ENCODE measurements at regions not wholly inside any gene's neighbourhood (a gene's known extent, or its start where the extent isn't known, plus 50 kb on each side); places are given as distances from the start of the nearest gene placed in this dataset.

DNA sequence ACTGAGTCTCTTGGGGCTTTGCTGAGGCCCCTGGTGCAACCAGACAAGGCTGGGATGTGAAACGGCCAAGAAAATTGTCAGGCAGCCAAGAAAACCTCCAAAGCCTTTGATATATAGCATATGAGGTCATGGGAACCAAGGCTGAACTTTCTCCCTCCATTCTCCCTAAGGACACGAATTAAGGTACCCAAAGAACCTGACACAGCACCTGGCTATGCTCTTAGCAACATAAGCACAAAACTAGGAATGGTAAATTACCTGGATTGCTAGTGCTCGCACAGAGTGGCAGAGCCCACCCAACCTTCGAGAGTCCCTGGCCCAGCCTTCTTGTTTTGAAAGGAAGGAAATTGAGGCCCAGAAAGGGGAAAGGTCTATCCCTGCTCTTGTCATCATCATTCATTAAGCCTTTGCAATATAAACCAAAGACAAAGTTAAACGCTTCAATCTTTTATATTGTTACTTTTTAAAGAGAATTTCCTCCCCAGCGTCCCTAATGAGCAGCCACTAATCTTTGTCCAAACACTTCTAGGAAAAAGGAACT, 220.0 kb upstream of the NR4A3 start:
- intact Hi-C loops (cut with DNase I), result no loop called here
- peak overlapping the region in 1 of 10 donors; percentile 11 for H3K27ac ChIP-seq
- DNase-seq (peak in 1 of 2 donors; percentile 24), ATAC-seq (peak in 3 of 8 donors; percentile 28 to 38 (median 37))
- 29 to 40% methylated on average over 6 of the region's 6 CpGs for WGBS, 2 donors
- TF ChIP-seq, protein P1, sequence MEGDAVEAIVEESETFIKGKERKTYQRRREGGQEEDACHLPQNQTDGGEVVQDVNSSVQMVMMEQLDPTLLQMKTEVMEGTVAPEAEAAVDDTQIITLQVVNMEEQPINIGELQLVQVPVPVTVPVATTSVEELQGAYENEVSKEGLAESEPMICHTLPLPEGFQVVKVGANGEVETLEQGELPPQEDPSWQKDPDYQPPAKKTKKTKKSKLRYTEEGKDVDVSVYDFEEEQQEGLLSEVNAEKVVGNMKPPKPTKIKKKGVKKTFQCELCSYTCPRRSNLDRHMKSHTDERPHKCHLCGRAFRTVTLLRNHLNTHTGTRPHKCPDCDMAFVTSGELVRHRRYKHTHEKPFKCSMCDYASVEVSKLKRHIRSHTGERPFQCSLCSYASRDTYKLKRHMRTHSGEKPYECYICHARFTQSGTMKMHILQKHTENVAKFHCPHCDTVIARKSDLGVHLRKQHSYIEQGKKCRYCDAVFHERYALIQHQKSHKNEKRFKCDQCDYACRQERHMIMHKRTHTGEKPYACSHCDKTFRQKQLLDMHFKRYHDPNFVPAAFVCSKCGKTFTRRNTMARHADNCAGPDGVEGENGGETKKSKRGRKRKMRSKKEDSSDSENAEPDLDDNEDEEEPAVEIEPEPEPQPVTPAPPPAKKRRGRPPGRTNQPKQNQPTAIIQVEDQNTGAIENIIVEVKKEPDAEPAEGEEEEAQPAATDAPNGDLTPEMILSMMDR (IDR thresholded peaks at IDR 0.05), result no peak
- H3K4me1 ChIP-seq, result peaks cover 0 to 7% (median 0%) of the 10 kb centered on the region in 9 donors
- H3K4me3 ChIP-seq, result no peak overlapping the region
- no peaks in the 10 kb centered on the region for H3K36me3 ChIP-seq
- H3K9me3 ChIP-seq, result no peaks in the 10 kb centered on the region
- H3K27me3 ChIP-seq, result no peaks in the 10 kb centered on the region

DNA sequence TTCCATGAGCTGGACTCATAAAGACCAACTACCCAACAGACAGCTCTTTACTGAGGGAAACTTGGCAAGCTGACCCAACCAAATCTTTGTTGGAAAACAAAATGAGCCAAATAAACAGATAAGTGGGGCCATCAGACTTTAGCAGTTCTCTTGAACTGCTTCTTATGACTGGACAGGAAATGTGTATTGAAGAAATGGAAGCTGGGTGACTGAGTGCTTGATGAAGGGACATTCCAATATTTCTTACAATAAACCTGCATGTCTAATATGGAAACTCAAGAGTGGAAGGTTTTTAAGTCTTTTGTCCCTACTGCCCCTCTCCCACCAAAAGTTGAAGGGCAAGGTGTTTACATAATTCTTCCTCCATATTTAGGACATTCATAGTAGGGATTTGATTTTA, 218.8 kb upstream of the NR4A3 start:
- ATAC-seq (no peak), DNase-seq (no peak)
- intact Hi-C loops (cut with DNase I), result no loop called here
- peaks cover 0 to 7% (median 0%) of the 10 kb centered on the region in 9 donors for H3K4me1 ChIP-seq
- no peak overlapping the region for H3K4me3 ChIP-seq
- TF ChIP-seq, protein P1 (IDR thresholded peaks at IDR 0.05), result no peak
- H3K9me3 ChIP-seq, result no peaks in the 10 kb centered on the region
- no peaks in the 10 kb centered on the region for H3K27me3 ChIP-seq
- H3K27ac ChIP-seq, result no peak overlapping the region
- H3K36me3 ChIP-seq, result no peaks in the 10 kb centered on the region

GRCh38 chr9:99605016-99605743, 216.5 kb upstream of the NR4A3 start:
- Histone ChIP-seq H3K27ac (no peak overlapping the region), H3K27me3 (no peaks in the 10 kb centered on the region), H3K36me3 (no peaks in the 10 kb centered on the region), H3K4me3 (no peak overlapping the region), H3K4me1 (peaks cover 0 to 7% (median 0%) of the 10 kb centered on the region in 9 donors), H3K9me3 (no peaks in the 10 kb centered on the region)
- ATAC-seq (no peak), DNase-seq (no peak)
- 79 to 80% methylated on average over 5 of the region's 5 CpGs for WGBS, 2 donors
- intact Hi-C loops (cut with DNase I), result no loop called here
- TF ChIP-seq, protein P1 (IDR thresholded peaks at IDR 0.05), result no peak

DNA sequence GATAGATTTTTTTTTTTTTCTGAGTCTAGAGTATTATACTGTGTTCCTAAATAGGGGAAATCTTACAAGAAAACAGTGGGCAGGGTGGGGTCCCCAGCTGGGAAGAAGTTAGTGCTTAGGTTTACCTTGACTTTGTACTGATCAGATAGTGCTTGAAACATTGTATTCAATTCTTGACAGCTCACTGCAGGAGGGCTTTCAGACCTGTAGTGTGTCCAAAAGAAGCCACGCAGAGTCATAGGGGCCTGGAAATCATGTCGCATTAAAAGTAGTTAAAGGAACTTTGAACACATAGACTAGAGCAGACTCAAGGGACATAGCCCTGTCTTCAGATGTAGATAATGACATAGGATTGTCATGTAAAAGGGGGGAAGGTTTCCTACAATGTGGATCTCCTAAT, 215.4 kb upstream of the NR4A3 start:
- 89 to 94% methylated on average over 2 of the region's 2 CpGs for WGBS, 2 donors
- Histone ChIP-seq H3K4me3 (no peak overlapping the region), H3K27ac (no peak overlapping the region), H3K4me1 (peaks cover 0 to 5% (median 0%) of the 10 kb centered on the region in 9 donors), H3K36me3 (no peaks in the 10 kb centered on the region), H3K27me3 (no peaks in the 10 kb centered on the region), H3K9me3 (no peaks in the 10 kb centered on the region)
- no peak for DNase-seq
- TF ChIP-seq, protein P1 (IDR thresholded peaks at IDR 0.05), result no peak
- intact Hi-C loops (cut with DNase I), result no loop called here
- no peak for ATAC-seq
